Suprapubic skin (tissue), 3 donors: ENCODE measurements at regions not wholly inside any gene's neighbourhood (a gene's known extent, or its start where the extent isn't known, plus 50 kb on each side); places are given as distances from the start of the nearest gene placed in this dataset.

ENCODE experiments used
- CTCF ChIP-seq, 2 donors: fragments of 200-600 bp in 1 of 2; fragments of 450-650 bp in 1 of 2; sonication (generic) in 1 of 2; IDR thresholded peaks; one replicate each; pipeline ENCODE4 v1.5.1; 2016 to 2019; ENCODE audit warnings: antibody characterized with exemption in 2 of 2, mild to moderate bottlenecking in 1 of 2, moderate library complexity in 1 of 2
- EP300 ChIP-seq: sonication (generic); formaldehyde crosslinking; IDR thresholded peaks from one replicate; pipeline ENCODE4 v1.6.1; 2017; ENCODE audit warnings: antibody characterized with exemption
- POLR2A ChIP-seq, 2 donors: fragments of 450-650 bp; IDR thresholded peaks; one replicate each; pipeline ENCODE4 v1.6.1; 2017; ENCODE audit warnings: antibody characterized with exemption in 2 of 2, mild to moderate bottlenecking in 2 of 2, moderate library complexity in 2 of 2

GRCh38 chr5:97488126-97488668 is 305.1 kb upstream of the RIOK2 start:
- TF ChIP-seq CTCF (IDR thresholded peaks at IDR 0.05), result no peak
- no peak for TF ChIP-seq POLR2A (IDR thresholded peaks at IDR 0.05)
- TF ChIP-seq EP300, result no peak
